ENCODE measurements at regions not wholly inside any gene's neighbourhood (a gene's known extent, or its start where the extent isn't known, plus 50 kb on each side); places are given as distances from the start of the nearest gene placed in this dataset.

- TF ChIP-seq CTCF (IDR thresholded peaks at IDR 0.05 in 2 of 3, conservative IDR thresholded peaks at IDR 0.05 in 1 of 3; ENCODE audit: control insufficient read depth in 2 of 3, extremely low read depth in 1 of 3, insufficient read depth in 1 of 3, low read depth in 3 of 3, low read length in 3 of 3) (no peak), TAF1 (IDR thresholded peaks at IDR 0.05; ENCODE audit: borderline replicate concordance, low read depth, low read length) (no peak), CREM (IDR thresholded peaks at IDR 0.05; ENCODE audit: low read depth) (no peak), EZH2 (IDR thresholded peaks at IDR 0.05; ENCODE audit: borderline replicate concordance, control insufficient read depth, low read depth, low read length) (no peak), HDGF (IDR thresholded peaks at IDR 0.05) (no peak), NRF1 (conservative IDR thresholded peaks at IDR 0.05; ENCODE audit: low read depth, low read length) (no peak), POLR2AphosphoS5 (IDR thresholded peaks at IDR 0.05; ENCODE audit: low read length) (no peak), CBX3 (IDR thresholded peaks at IDR 0.05; ENCODE audit: borderline replicate concordance, low read depth) (no peak), CHD2 (IDR thresholded peaks at IDR 0.05; ENCODE audit: borderline replicate concordance, low read depth, low read length) (no peak), POLR2A (IDR thresholded peaks at IDR 0.05; ENCODE audit: low read depth, low read length) (no peak), ATF3 (IDR thresholded peaks at IDR 0.05; ENCODE audit: borderline replicate concordance, extremely low read depth, low read depth, low read length) (no peak), SUZ12 (IDR thresholded peaks at IDR 0.05; ENCODE audit: unreplicated experiment) (no peak)
These were observed 918.6 kb downstream of the UQCRFS1 start for GRCh38 chr19:28294395-28294794.
